ENCODE measurements at regions not wholly inside any gene's neighbourhood (a gene's known extent, or its start where the extent isn't known, plus 50 kb on each side); places are given as distances from the start of the nearest gene placed in this dataset.

- TF ChIP-seq, protein P1, sequence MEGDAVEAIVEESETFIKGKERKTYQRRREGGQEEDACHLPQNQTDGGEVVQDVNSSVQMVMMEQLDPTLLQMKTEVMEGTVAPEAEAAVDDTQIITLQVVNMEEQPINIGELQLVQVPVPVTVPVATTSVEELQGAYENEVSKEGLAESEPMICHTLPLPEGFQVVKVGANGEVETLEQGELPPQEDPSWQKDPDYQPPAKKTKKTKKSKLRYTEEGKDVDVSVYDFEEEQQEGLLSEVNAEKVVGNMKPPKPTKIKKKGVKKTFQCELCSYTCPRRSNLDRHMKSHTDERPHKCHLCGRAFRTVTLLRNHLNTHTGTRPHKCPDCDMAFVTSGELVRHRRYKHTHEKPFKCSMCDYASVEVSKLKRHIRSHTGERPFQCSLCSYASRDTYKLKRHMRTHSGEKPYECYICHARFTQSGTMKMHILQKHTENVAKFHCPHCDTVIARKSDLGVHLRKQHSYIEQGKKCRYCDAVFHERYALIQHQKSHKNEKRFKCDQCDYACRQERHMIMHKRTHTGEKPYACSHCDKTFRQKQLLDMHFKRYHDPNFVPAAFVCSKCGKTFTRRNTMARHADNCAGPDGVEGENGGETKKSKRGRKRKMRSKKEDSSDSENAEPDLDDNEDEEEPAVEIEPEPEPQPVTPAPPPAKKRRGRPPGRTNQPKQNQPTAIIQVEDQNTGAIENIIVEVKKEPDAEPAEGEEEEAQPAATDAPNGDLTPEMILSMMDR (IDR thresholded peaks at IDR 0.05): no peak
- no peaks in the 10 kb centered on the region for H3K4me1 ChIP-seq
- H3K27ac ChIP-seq: no peak overlapping the region
- no peaks in the 10 kb centered on the region for H3K9me3 ChIP-seq
- no peaks in the 10 kb centered on the region for H3K36me3 ChIP-seq
- H3K27me3 ChIP-seq: no peaks in the 10 kb centered on the region
- intact Hi-C loops (cut with DNase I; ENCODE audit: low total_unique reads): no loop called here
- no peak overlapping the region for H3K4me3 ChIP-seq
- no peak for DNase-seq
Measured at GRCh38 chr13:37277435-37278144, 172.1 kb upstream of the CSNK1A1L start.

GRCh38 chr13:37277007-37277406 is 171.5 kb upstream of the CSNK1A1L start:
- no peaks in the 10 kb centered on the region for H3K27me3 ChIP-seq
- DNase-seq: no peak
- TF ChIP-seq, protein P1 (IDR thresholded peaks at IDR 0.05): no peak
- H3K27ac ChIP-seq: no peak overlapping the region
- H3K9me3 ChIP-seq: no peaks in the 10 kb centered on the region
- H3K4me1 ChIP-seq: no peaks in the 10 kb centered on the region
- intact Hi-C loops (cut with DNase I; ENCODE audit: low total_unique reads): no loop called here
- H3K4me3 ChIP-seq: no peak overlapping the region
- no peaks in the 10 kb centered on the region for H3K36me3 ChIP-seq

DNA sequence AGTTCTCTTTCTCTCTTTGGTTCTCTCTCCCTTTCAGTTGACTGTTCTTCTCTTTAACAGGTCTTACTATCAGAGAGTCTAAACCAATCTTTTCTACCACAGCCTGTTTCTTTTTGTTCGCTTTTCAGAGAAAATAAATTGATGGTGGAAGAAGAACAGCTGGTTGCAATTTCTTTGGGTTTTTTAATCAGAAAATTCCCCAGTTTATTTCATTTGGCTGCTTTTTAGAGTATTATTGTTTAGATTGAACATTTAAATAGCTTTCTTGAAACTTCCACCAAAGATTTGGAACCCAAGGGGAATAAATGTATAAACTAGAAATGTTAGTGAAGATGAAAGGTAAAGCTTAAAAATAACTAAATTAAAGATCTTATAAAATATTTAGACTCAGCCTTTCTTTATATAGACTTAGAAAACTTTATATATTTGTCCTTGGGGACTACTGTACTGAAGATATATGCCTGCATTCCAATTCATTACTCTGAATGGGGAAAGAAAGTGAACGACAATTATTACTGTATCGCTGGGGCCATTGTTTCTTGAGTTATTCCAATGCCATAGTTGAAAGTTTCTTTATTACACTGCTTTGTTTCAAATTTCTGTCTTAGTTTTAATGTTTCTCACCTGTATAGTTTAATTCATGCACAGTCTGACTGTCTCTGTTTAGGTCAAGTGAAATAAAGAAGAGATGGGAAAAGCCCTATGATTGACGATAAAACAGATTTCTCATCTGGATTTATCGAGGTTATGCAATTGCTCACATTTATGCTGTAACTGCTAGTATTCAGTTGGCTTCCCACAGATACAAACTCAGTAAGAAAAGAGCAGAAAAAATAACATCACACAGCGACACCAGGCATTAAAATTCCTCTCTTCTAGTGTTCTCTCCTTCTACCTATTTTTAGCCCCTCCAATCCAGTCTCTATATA is 169.4 kb upstream of the CSNK1A1L start:
- DNase-seq: no peak
- intact Hi-C loops (cut with DNase I; ENCODE audit: low total_unique reads): no loop called here
- no peak overlapping the region for H3K27ac ChIP-seq
- TF ChIP-seq, protein P1 (IDR thresholded peaks at IDR 0.05): no peak
- no peaks in the 10 kb centered on the region for H3K9me3 ChIP-seq
- H3K4me3 ChIP-seq: no peak overlapping the region
- no peaks in the 10 kb centered on the region for H3K4me1 ChIP-seq
- no peaks in the 10 kb centered on the region for H3K27me3 ChIP-seq
- no peaks in the 10 kb centered on the region for H3K36me3 ChIP-seq

DNA sequence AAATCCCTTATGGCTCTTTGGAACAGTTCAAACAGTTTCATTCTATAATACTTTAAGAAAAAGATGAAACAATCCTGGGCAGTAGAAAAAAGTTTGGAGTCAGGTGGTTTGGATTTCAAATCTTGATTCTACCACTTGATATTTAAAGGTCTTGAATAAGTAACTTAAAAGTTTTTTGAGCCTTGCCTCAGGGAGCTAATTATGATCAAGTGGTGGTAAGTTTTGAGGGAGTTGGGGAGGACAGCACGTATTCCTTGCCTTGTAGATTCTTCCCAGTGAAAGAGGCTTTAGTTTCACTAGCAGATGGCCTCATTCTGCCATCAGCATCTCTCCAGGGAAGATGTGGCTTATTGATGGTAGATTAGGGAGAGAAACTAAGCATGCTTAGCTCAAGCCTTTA is 168.4 kb upstream of the CSNK1A1L start:
- Histone ChIP-seq H3K4me1 (no peaks in the 10 kb centered on the region), H3K27me3 (no peaks in the 10 kb centered on the region), H3K36me3 (no peaks in the 10 kb centered on the region), H3K9me3 (no peaks in the 10 kb centered on the region), H3K4me3 (no peak overlapping the region), H3K27ac (no peak overlapping the region)
- intact Hi-C loops (cut with DNase I; ENCODE audit: low total_unique reads): no loop called here
- DNase-seq: no peak
- TF ChIP-seq, protein P1 (IDR thresholded peaks at IDR 0.05): no peak

DNA sequence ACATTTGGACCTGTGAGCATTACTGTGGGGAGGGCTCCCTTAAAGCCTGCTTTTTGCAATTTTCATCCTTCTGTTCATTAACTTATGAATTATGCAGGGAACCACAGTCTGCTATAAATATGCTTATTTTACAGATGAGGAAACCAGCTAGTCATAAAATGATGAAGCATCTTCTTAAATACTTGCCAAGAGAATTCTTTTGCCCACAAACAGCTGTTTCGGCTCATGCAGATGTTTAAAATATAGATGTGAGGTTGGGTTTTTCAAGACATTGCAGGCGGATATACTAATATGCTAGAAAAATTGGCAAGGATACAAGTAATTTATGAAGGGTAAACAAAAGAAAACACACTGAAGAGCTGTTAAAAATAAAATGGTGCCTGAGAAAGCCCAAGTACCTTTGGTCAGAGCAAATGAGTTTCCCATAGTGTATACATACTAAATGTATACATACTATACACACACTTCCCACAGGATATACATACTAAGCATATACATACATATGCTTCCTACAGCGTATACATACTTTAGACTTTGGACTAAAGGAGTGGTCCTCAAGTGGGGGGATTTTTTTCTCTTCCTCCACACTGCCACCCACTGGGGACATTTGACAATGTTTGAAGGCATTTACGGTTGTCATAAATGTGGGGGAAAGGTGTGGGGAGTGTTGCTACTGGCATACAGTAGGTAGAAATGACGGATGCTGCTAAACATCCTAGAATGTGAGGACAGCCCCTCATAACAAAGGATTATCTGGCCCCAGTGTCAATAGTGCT is 164.9 kb upstream of the CSNK1A1L start:
- Histone ChIP-seq H3K4me1 (no peaks in the 10 kb centered on the region), H3K4me3 (no peak overlapping the region), H3K36me3 (no peaks in the 10 kb centered on the region), H3K9me3 (no peaks in the 10 kb centered on the region), H3K27ac (no peak overlapping the region), H3K27me3 (no peaks in the 10 kb centered on the region)
- no peak for DNase-seq
- TF ChIP-seq, protein P1 (IDR thresholded peaks at IDR 0.05): no peak
- intact Hi-C loops (cut with DNase I; ENCODE audit: low total_unique reads): no loop called here

Data from tibial artery (tissue), 4 donors.